HG02884 (cell line): ENCODE measurements at regions not wholly inside any gene's neighbourhood (a gene's known extent, or its start where the extent isn't known, plus 50 kb on each side); places are given as distances from the start of the nearest gene placed in this dataset.

Source experiments
- ATAC-seq: cut with Tn5 transposase; IDR thresholded peaks from one replicate; pipeline ENCODE4 v1.9.1; 2021; ENCODE audit warnings: mild to moderate bottlenecking, moderate library complexity; ENCODE audit not compliant: unreplicated experiment

GRCh38 chr13:97715763-97716162, 237.7 kb upstream of the IPO5 start:
- no peak for ATAC-seq

- no peak for ATAC-seq
Observed at GRCh38 chr13:97716746-97717145, 236.7 kb upstream of the IPO5 start.

GRCh38 chr13:97719736-97720135, 233.7 kb upstream of the IPO5 start:
- ATAC-seq: no peak

- ATAC-seq: no peak
Observed at GRCh38 chr13:97720896-97721295, 232.6 kb upstream of the IPO5 start.

- ATAC-seq: no peak
Observed at GRCh38 chr13:97723655-97724054, 229.8 kb upstream of the IPO5 start.

- ATAC-seq: no peak
Observed at GRCh38 chr13:97724450-97724849, 229.0 kb upstream of the IPO5 start.

- no peak for ATAC-seq
Observed at GRCh38 chr13:97726664-97727280, 226.7 kb upstream of the IPO5 start.

GRCh38 chr13:97727991-97728390, 225.5 kb upstream of the IPO5 start:
- ATAC-seq: no peak

- ATAC-seq: no peak
Observed at GRCh38 chr13:97736436-97736835, 217.0 kb upstream of the IPO5 start.

GRCh38 chr13:97742084-97742483, 211.4 kb upstream of the IPO5 start:
- ATAC-seq: no peak

- ATAC-seq: no peak
Observed at GRCh38 chr13:97743938-97744337, 209.5 kb upstream of the IPO5 start.

GRCh38 chr13:97746649-97747048, 206.8 kb upstream of the IPO5 start:
- no peak for ATAC-seq

- no peak for ATAC-seq
Observed at GRCh38 chr13:97749174-97749573, 204.3 kb upstream of the IPO5 start.

- ATAC-seq: no peak
Observed at GRCh38 chr13:97751477-97751876, 202.0 kb upstream of the IPO5 start.

- no peak for ATAC-seq
Observed at GRCh38 chr13:97752961-97753668, 200.4 kb upstream of the IPO5 start.

GRCh38 chr13:97753942-97754670, 199.4 kb upstream of the IPO5 start:
- no peak for ATAC-seq

- ATAC-seq: no peak
Observed at GRCh38 chr13:97757807-97758206, 195.7 kb upstream of the IPO5 start.

GRCh38 chr13:97758317-97758716, 195.2 kb upstream of the IPO5 start:
- no peak for ATAC-seq

- ATAC-seq: no peak
Observed at GRCh38 chr13:97761796-97762540, 191.5 kb upstream of the IPO5 start.

GRCh38 chr13:97766749-97767148, 186.7 kb upstream of the IPO5 start:
- no peak for ATAC-seq

GRCh38 chr13:97768134-97768533, 185.3 kb upstream of the IPO5 start:
- ATAC-seq: no peak
